HL-60 (cell line): ENCODE measurements at regions not wholly inside any gene's neighbourhood (a gene's known extent, or its start where the extent isn't known, plus 50 kb on each side); places are given as distances from the start of the nearest gene placed in this dataset.

Experiments
- DNase-seq, 2 experiments: peaks; one replicate each; pipeline ENCODE4 v3.0.0-alpha.2; 2010 to 2020; ENCODE audit warnings: low read depth in 1 of 2, low spot score in 1 of 2
- H3K27ac ChIP-seq: fragments of 250-450 bp; sonication (Bioruptor Pico); replicated peaks from 2 replicates; pipeline ENCODE4 v1.5.1; 2020; ENCODE audit warnings: mild to moderate bottlenecking, moderate library complexity
- H3K27me3 ChIP-seq: fragments of 250-450 bp; sonication (Bioruptor Pico); 2 replicates; pipeline ENCODE4 v1.5.1; 2021; ENCODE audit warnings: mild to moderate bottlenecking, moderate library complexity; ENCODE audit not compliant: insufficient read depth, poor library complexity, severe bottlenecking
- H3K4me3 ChIP-seq: replicated peaks from 2 replicates; pipeline ENCODE4 v1.5.1; 2011; ENCODE audit warnings: mild to moderate bottlenecking, control low read depth, low read length; ENCODE audit not compliant: insufficient read depth
- GABPA ChIP-seq: IDR thresholded peaks from 2 replicates; pipeline ENCODE4 v1.6.1; 2012; ENCODE audit warnings: low read depth
- POLR2AphosphoS5 ChIP-seq: IDR thresholded peaks from 2 replicates; pipeline ENCODE4 v1.6.1; 2012; ENCODE audit warnings: low read depth
- SPI1 ChIP-seq: IDR thresholded peaks from 2 replicates; pipeline ENCODE4 v1.6.1; 2012; ENCODE audit warnings: low read depth, mild to moderate bottlenecking, borderline replicate concordance
- TF ChIP-seq, protein P1 (sequence below): IDR thresholded peaks from 2 replicates; pipeline ENCODE4 v1.6.1; 2012; ENCODE audit warnings: low read depth; ENCODE audit not compliant: insufficient replicate concordance
- TF ChIP-seq, protein P2 (sequence below): IDR thresholded peaks from one replicate; pipeline ENCODE4 v1.5.1; 2011; ENCODE audit warnings: low read length, control low read depth, inconsistent platforms; ENCODE audit not compliant: insufficient read depth

DNA sequence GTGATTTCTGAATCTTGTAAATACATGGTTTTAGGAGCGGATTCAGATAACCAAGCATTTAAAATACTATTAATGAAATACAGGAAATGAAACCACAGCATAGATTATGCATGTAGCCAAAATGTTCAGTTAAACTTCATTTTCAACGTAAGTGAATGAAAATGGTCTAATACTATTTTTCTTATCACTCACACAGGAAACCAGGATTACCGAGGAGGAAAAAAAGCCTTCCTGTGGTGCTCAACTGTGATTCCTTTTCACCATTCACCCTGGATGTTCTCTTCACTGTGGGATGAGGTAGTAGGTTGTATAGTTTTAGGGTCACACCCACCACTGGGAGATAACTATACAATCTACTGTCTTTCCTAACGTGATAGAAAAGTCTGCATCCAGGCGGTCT lies 83.4 kb upstream of the ZNF169 start:
- no peak overlapping the region for H3K27ac ChIP-seq
- no peak overlapping the region for H3K4me3 ChIP-seq
- TF ChIP-seq, protein P1, sequence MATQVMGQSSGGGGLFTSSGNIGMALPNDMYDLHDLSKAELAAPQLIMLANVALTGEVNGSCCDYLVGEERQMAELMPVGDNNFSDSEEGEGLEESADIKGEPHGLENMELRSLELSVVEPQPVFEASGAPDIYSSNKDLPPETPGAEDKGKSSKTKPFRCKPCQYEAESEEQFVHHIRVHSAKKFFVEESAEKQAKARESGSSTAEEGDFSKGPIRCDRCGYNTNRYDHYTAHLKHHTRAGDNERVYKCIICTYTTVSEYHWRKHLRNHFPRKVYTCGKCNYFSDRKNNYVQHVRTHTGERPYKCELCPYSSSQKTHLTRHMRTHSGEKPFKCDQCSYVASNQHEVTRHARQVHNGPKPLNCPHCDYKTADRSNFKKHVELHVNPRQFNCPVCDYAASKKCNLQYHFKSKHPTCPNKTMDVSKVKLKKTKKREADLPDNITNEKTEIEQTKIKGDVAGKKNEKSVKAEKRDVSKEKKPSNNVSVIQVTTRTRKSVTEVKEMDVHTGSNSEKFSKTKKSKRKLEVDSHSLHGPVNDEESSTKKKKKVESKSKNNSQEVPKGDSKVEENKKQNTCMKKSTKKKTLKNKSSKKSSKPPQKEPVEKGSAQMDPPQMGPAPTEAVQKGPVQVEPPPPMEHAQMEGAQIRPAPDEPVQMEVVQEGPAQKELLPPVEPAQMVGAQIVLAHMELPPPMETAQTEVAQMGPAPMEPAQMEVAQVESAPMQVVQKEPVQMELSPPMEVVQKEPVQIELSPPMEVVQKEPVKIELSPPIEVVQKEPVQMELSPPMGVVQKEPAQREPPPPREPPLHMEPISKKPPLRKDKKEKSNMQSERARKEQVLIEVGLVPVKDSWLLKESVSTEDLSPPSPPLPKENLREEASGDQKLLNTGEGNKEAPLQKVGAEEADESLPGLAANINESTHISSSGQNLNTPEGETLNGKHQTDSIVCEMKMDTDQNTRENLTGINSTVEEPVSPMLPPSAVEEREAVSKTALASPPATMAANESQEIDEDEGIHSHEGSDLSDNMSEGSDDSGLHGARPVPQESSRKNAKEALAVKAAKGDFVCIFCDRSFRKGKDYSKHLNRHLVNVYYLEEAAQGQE: no peak
- TF ChIP-seq POLR2AphosphoS5: no peak
- TF ChIP-seq, protein P2, sequence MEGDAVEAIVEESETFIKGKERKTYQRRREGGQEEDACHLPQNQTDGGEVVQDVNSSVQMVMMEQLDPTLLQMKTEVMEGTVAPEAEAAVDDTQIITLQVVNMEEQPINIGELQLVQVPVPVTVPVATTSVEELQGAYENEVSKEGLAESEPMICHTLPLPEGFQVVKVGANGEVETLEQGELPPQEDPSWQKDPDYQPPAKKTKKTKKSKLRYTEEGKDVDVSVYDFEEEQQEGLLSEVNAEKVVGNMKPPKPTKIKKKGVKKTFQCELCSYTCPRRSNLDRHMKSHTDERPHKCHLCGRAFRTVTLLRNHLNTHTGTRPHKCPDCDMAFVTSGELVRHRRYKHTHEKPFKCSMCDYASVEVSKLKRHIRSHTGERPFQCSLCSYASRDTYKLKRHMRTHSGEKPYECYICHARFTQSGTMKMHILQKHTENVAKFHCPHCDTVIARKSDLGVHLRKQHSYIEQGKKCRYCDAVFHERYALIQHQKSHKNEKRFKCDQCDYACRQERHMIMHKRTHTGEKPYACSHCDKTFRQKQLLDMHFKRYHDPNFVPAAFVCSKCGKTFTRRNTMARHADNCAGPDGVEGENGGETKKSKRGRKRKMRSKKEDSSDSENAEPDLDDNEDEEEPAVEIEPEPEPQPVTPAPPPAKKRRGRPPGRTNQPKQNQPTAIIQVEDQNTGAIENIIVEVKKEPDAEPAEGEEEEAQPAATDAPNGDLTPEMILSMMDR: no peak
- no peak for DNase-seq
- H3K27me3 ChIP-seq: no peaks in the 10 kb centered on the region

DNA sequence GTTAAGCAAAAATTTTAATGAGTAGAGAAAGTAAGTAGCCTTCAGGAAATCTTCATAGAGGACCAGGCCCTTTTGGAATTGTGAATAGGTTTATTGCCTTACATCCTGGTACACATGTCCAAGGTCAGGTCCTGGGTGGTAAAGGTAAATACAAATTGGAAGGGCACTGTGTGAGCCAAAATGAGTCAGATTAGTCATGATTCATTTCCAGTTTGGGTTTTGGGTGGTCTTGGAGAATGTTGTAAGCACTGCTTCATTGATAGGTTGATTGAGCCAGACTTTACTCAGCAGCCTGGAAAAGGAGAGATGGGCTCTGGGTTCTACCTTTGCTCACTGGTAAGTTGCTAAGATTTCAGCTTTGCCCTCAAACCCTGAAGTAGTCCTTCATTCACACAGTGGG lies 82.5 kb upstream of the ZNF169 start:
- Histone ChIP-seq H3K4me3 (no peak overlapping the region), H3K27ac (no peak overlapping the region), H3K27me3 (no peaks in the 10 kb centered on the region)
- no peak for DNase-seq
- no peak for TF ChIP-seq SPI1
- no peak for TF ChIP-seq POLR2AphosphoS5
- TF ChIP-seq, protein P2: no peak
- TF ChIP-seq GABPA: no peak
- TF ChIP-seq, protein P1: no peak

DNA sequence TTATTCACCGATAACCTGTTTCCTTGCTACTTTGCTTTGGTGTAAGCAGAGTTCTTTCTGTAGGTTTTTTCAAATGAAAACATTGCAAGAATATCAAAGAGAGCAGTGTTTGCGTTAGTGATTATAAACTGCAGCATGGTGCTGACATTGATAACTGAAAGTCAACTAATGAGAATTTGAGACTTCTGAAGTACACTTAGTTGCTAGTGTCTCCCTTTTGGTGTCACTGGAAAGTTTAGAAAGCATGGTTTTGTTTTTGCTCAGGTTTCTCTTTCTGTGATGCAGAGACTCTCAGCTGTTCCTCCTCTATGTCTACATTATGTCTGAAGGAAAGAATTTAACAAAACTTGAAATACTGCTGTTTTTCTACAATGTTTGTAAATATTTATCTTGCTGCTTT lies 80.2 kb upstream of the ZNF169 start:
- TF ChIP-seq GABPA: no peak
- TF ChIP-seq, protein P1: no peak
- TF ChIP-seq SPI1: no peak
- TF ChIP-seq, protein P2: no peak
- no peak for TF ChIP-seq POLR2AphosphoS5
- no peak for DNase-seq
- H3K4me3 ChIP-seq: no peak overlapping the region
- H3K27me3 ChIP-seq: no peaks in the 10 kb centered on the region
- H3K27ac ChIP-seq: no peak overlapping the region
